ENCODE measurements at regions not wholly inside any gene's neighbourhood (a gene's known extent, or its start where the extent isn't known, plus 50 kb on each side); places are given as distances from the start of the nearest gene placed in this dataset.

GRCh38 chr21:15531986-15532385 lies 197.8 kb upstream of the USP25 start:
- Mint-ChIP-seq H3K27me3 (peaks cover 39% of the 10 kb centered on the region), H3K4me1 (peaks cover 0 to 8% (median 0%) of the 10 kb centered on the region in 4 donors), H3K27ac (no peak overlapping the region), H3K36me3 (no peaks in the 10 kb centered on the region), H3K4me3 (no peak overlapping the region), H3K9me3 (peaks cover 0 to 1% (median 0%) of the 10 kb centered on the region in 7 donors)
- no peak overlapping the region for H3K27ac ChIP-seq (ENCODE audit: insufficient read depth, low read length, poor library complexity, severe bottlenecking)
- H3K36me3 ChIP-seq (ENCODE audit: control insufficient read depth, insufficient read depth, low read length), result no peaks in the 10 kb centered on the region
- no peaks in the 10 kb centered on the region for H3K4me1 ChIP-seq (ENCODE audit: control insufficient read depth, insufficient read depth, low read length, poor library complexity, severe bottlenecking)
- ATAC-seq (ENCODE audit: low read depth in 2 of 2) (no peak), DNase-seq (no peak)
- H3K27me3 ChIP-seq (ENCODE audit: control insufficient read depth, insufficient read depth, low read length), result peaks cover 16% of the 10 kb centered on the region
- no peaks in the 10 kb centered on the region for H3K9me3 ChIP-seq (ENCODE audit: control insufficient read depth in 2 of 2, low read length in 2 of 2)
- H3K4me3 ChIP-seq (ENCODE audit: low read depth, low read length), result no peak overlapping the region

- no peak overlapping the region for H3K27ac Mint-ChIP-seq
- no peak overlapping the region for H3K4me3 ChIP-seq (ENCODE audit: low read depth, low read length)
- H3K27me3 Mint-ChIP-seq, result peaks cover 37% of the 10 kb centered on the region
- no peaks in the 10 kb centered on the region for H3K4me1 ChIP-seq (ENCODE audit: control insufficient read depth, insufficient read depth, low read length, poor library complexity, severe bottlenecking)
- no peak for ATAC-seq (ENCODE audit: low read depth in 2 of 2)
- peaks cover 0 to 1% (median 0%) of the 10 kb centered on the region in 7 donors for H3K9me3 Mint-ChIP-seq
- no peak overlapping the region for H3K27ac ChIP-seq (ENCODE audit: insufficient read depth, low read length, poor library complexity, severe bottlenecking)
- DNase-seq, result no peak
- H3K36me3 Mint-ChIP-seq, result no peaks in the 10 kb centered on the region
- no peak overlapping the region for H3K4me3 Mint-ChIP-seq
- peaks cover 12% of the 10 kb centered on the region for H3K27me3 ChIP-seq (ENCODE audit: control insufficient read depth, insufficient read depth, low read length)
- peaks cover 0 to 8% (median 0%) of the 10 kb centered on the region in 4 donors for H3K4me1 Mint-ChIP-seq
- H3K9me3 ChIP-seq (ENCODE audit: control insufficient read depth in 2 of 2, low read length in 2 of 2), result no peaks in the 10 kb centered on the region
- H3K36me3 ChIP-seq (ENCODE audit: control insufficient read depth, insufficient read depth, low read length), result no peaks in the 10 kb centered on the region
Measured at GRCh38 chr21:15533618-15534017, 196.2 kb upstream of the USP25 start.

DNA sequence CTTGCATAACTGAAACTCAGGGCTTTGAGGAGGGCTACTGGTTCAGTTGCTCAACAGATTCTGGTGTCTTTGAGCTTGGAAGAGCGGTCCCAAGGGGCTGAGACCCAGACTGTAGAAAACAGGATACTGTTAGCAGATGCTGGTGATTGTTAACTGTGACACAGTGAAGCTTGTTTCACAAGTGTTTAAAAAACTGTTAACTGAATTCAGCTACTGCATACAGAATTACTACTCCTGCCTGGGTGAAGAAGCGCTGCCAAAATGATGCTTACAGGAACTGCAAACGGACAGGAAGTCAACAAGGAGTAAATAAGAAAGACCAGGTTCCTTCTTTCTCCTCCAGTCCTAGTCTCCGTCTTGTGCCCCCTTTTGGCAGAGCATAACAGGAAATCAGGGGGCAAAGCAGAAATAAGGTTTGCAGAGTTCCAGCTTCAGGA lies 195.3 kb upstream of the USP25 start:
- H3K27ac ChIP-seq (ENCODE audit: insufficient read depth, low read length, poor library complexity, severe bottlenecking), result no peak overlapping the region
- no peak overlapping the region for H3K4me3 Mint-ChIP-seq
- no peak for ATAC-seq (ENCODE audit: low read depth in 2 of 2)
- H3K4me1 ChIP-seq (ENCODE audit: control insufficient read depth, insufficient read depth, low read length, poor library complexity, severe bottlenecking), result no peaks in the 10 kb centered on the region
- H3K27me3 ChIP-seq (ENCODE audit: control insufficient read depth, insufficient read depth, low read length), result peaks cover 13% of the 10 kb centered on the region
- peaks cover 0 to 1% (median 0%) of the 10 kb centered on the region in 7 donors for H3K9me3 Mint-ChIP-seq
- H3K36me3 ChIP-seq (ENCODE audit: control insufficient read depth, insufficient read depth, low read length), result no peaks in the 10 kb centered on the region
- H3K36me3 Mint-ChIP-seq, result no peaks in the 10 kb centered on the region
- peak overlapping the region in 1 of 3 donors; percentile 9 for H3K27ac Mint-ChIP-seq
- H3K27me3 Mint-ChIP-seq, result peaks cover 34% of the 10 kb centered on the region
- H3K9me3 ChIP-seq (ENCODE audit: control insufficient read depth in 2 of 2, low read length in 2 of 2), result no peaks in the 10 kb centered on the region
- H3K4me1 Mint-ChIP-seq, result peaks cover 0 to 8% (median 0%) of the 10 kb centered on the region in 4 donors
- no peak overlapping the region for H3K4me3 ChIP-seq (ENCODE audit: low read depth, low read length)
- peak in 1 of 3 donors; percentile 1 for DNase-seq

DNA sequence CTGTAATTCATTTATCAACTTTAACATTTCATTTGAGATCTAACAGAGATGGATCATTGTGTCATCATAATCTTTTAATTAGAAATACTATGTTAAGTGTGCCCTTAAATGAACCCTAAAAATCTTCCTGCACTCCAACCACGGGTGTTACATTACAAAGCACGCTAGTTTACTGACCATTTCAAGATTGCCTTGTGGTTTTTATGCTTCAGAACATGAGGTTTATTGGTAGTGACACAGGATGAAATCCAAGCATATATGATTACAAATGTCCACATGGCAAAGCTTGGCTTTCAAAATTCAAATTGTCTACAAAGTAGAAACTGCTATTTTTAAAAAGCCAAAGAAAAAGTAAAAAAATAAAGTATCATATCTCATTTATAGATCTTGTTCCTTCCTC lies 190.4 kb upstream of the USP25 start:
- H3K27me3 ChIP-seq (ENCODE audit: control insufficient read depth, insufficient read depth, low read length), result peaks cover 6% of the 10 kb centered on the region
- H3K27ac Mint-ChIP-seq, result no peak overlapping the region
- H3K9me3 ChIP-seq (ENCODE audit: control insufficient read depth in 2 of 2, low read length in 2 of 2), result no peaks in the 10 kb centered on the region
- no peak overlapping the region for H3K4me3 Mint-ChIP-seq
- H3K27ac ChIP-seq (ENCODE audit: insufficient read depth, low read length, poor library complexity, severe bottlenecking), result no peak overlapping the region
- no peak overlapping the region for H3K4me3 ChIP-seq (ENCODE audit: low read depth, low read length)
- peaks cover 20% of the 10 kb centered on the region for H3K27me3 Mint-ChIP-seq
- ATAC-seq (ENCODE audit: low read depth in 2 of 2) (no peak), DNase-seq (no peak)
- H3K36me3 ChIP-seq (ENCODE audit: control insufficient read depth, insufficient read depth, low read length), result no peaks in the 10 kb centered on the region
- H3K4me1 ChIP-seq (ENCODE audit: control insufficient read depth, insufficient read depth, low read length, poor library complexity, severe bottlenecking), result no peaks in the 10 kb centered on the region
- H3K9me3 Mint-ChIP-seq, result peaks cover 0 to 3% (median 0%) of the 10 kb centered on the region in 7 donors
- H3K36me3 Mint-ChIP-seq, result no peaks in the 10 kb centered on the region
- peaks cover 0 to 4% (median 0%) of the 10 kb centered on the region in 4 donors for H3K4me1 Mint-ChIP-seq

GRCh38 chr21:15543473-15543872 lies 186.3 kb upstream of the USP25 start:
- no peak overlapping the region for H3K4me3 ChIP-seq (ENCODE audit: low read depth, low read length)

DNA sequence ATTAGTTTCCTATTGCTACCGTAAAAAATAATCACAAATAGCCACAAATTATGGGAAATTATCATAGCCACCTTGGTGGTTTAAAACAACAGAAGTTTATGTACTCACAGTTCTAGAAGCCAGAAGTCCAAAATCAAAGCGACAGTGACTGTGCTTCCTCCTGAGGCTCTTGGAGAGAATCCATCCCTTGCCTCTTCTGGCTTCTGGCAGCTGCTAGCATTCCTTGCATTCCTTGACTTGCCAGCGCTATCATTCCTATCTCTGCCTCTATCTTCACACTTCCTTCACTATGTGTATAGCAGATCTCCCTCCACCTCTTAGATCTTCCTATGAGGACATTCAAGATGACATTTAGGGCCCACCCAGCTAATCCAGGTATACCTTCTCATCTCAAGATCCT lies 180.1 kb upstream of the USP25 start:
- H3K4me3 ChIP-seq (ENCODE audit: low read depth, low read length), result no peak overlapping the region
- no peaks in the 10 kb centered on the region for H3K4me1 ChIP-seq (ENCODE audit: control insufficient read depth, insufficient read depth, low read length, poor library complexity, severe bottlenecking)
- Mint-ChIP-seq H3K9me3 (no peaks in the 10 kb centered on the region), H3K4me3 (no peak overlapping the region), H3K4me1 (peaks cover 0 to 10% (median 2%) of the 10 kb centered on the region in 4 donors), H3K27me3 (no peaks in the 10 kb centered on the region), H3K36me3 (no peaks in the 10 kb centered on the region), H3K27ac (no peak overlapping the region)
- no peaks in the 10 kb centered on the region for H3K36me3 ChIP-seq (ENCODE audit: control insufficient read depth, insufficient read depth, low read length)
- ATAC-seq (ENCODE audit: low read depth in 2 of 2), result no peak
- no peaks in the 10 kb centered on the region for H3K9me3 ChIP-seq (ENCODE audit: control insufficient read depth in 2 of 2, low read length in 2 of 2)
- no peak for DNase-seq
- H3K27ac ChIP-seq (ENCODE audit: insufficient read depth, low read length, poor library complexity, severe bottlenecking), result no peak overlapping the region
- no peaks in the 10 kb centered on the region for H3K27me3 ChIP-seq (ENCODE audit: control insufficient read depth, insufficient read depth, low read length)

More at GRCh38 chr21:15543473-15543872, 186.3 kb upstream of the USP25 start:
- no peaks in the 10 kb centered on the region for H3K4me1 ChIP-seq (ENCODE audit: control insufficient read depth, insufficient read depth, low read length, poor library complexity, severe bottlenecking)
- peaks cover 0 to 3% (median 0%) of the 10 kb centered on the region in 7 donors for H3K9me3 Mint-ChIP-seq
- ATAC-seq (ENCODE audit: low read depth in 2 of 2) (no peak), DNase-seq (no peak)
- no peaks in the 10 kb centered on the region for H3K36me3 Mint-ChIP-seq
- H3K4me3 Mint-ChIP-seq, result no peak overlapping the region
- H3K27ac Mint-ChIP-seq, result no peak overlapping the region
- H3K9me3 ChIP-seq (ENCODE audit: control insufficient read depth in 2 of 2, low read length in 2 of 2), result no peaks in the 10 kb centered on the region
- H3K4me1 Mint-ChIP-seq, result no peaks in the 10 kb centered on the region
- peaks cover 2% of the 10 kb centered on the region for H3K27me3 ChIP-seq (ENCODE audit: control insufficient read depth, insufficient read depth, low read length)
- no peak overlapping the region for H3K27ac ChIP-seq (ENCODE audit: insufficient read depth, low read length, poor library complexity, severe bottlenecking)
- peaks cover 6% of the 10 kb centered on the region for H3K27me3 Mint-ChIP-seq
- no peaks in the 10 kb centered on the region for H3K36me3 ChIP-seq (ENCODE audit: control insufficient read depth, insufficient read depth, low read length)

DNA sequence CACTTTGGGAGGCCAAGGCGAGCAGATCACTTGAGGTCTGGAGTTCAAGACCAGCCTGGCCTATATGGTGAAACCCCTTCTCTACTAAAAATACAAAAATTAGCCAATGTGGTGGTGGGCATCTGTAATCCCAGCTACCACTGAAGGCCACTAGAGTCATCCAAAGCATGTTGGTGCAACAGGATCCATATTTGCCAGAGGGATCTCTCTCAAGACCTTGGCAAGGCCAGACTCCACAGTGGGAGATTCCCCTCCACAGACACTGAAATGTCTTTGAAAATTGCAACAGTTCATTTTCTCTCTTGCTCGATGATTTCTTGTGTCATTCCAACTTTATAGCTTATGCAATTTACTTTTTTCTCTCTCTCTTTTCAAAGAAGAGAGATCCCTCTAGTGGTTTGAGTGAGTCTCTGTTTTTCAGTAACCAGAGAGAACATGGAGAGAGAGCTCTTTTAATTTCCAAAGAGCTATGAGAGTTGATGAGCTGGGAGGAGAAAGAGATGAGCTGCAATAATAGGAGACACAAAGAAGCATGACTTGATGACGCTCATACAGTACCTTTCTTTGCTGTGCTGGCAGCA lies 176.8 kb upstream of the USP25 start:
- no peaks in the 10 kb centered on the region for H3K27me3 ChIP-seq (ENCODE audit: control insufficient read depth, insufficient read depth, low read length)
- H3K27ac Mint-ChIP-seq, result peak overlapping the region in 2 of 3 donors; percentile 1 to 21
- H3K4me1 Mint-ChIP-seq, result peaks cover 0 to 10% (median 2%) of the 10 kb centered on the region in 4 donors

DNA sequence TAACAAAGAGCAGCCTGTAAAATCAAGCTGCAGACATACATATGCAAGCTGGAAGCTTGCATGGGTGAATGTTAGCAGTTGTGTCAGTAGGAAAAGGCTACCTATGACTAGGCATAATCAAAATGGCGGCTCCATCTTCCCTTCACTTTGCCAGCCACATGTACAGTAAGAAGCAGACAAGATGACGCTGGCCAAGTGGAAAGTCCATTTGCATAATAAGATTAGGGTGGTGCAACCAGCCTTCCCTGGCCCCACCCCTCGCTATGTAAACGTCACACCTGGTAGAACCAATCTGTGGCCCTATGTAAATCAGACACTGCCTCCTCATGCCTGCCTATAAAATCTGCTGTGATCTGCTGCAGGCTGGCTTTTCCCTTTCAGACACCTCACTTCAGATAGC lies 171.9 kb upstream of the USP25 start:
- H3K9me3 Mint-ChIP-seq, result peaks cover 0 to 3% (median 0%) of the 10 kb centered on the region in 7 donors

More for the DNA sequence above, 176.8 kb upstream of the USP25 start:
- peaks cover 0 to 3% (median 0%) of the 10 kb centered on the region in 7 donors for H3K9me3 Mint-ChIP-seq
- DNase-seq (peak in 2 of 3 donors; percentile 2 to 34), ATAC-seq (ENCODE audit: low read depth in 2 of 2) (no peak)
- Histone ChIP-seq H3K36me3 (ENCODE audit: control insufficient read depth, insufficient read depth, low read length) (no peaks in the 10 kb centered on the region), H3K9me3 (ENCODE audit: control insufficient read depth in 2 of 2, low read length in 2 of 2) (no peaks in the 10 kb centered on the region), H3K4me1 (ENCODE audit: control insufficient read depth, insufficient read depth, low read length, poor library complexity, severe bottlenecking) (no peaks in the 10 kb centered on the region), H3K27ac (ENCODE audit: insufficient read depth, low read length, poor library complexity, severe bottlenecking) (no peak overlapping the region), H3K4me3 (ENCODE audit: low read depth, low read length) (no peak overlapping the region)
- H3K36me3 Mint-ChIP-seq, result no peaks in the 10 kb centered on the region
- H3K4me3 Mint-ChIP-seq, result no peak overlapping the region
- no peaks in the 10 kb centered on the region for H3K27me3 Mint-ChIP-seq

More for the DNA sequence above, 171.9 kb upstream of the USP25 start:
- Histone ChIP-seq H3K36me3 (ENCODE audit: control insufficient read depth, insufficient read depth, low read length) (no peaks in the 10 kb centered on the region), H3K4me3 (ENCODE audit: low read depth, low read length) (no peak overlapping the region), H3K27me3 (ENCODE audit: control insufficient read depth, insufficient read depth, low read length) (no peaks in the 10 kb centered on the region), H3K4me1 (ENCODE audit: control insufficient read depth, insufficient read depth, low read length, poor library complexity, severe bottlenecking) (no peaks in the 10 kb centered on the region), H3K9me3 (ENCODE audit: control insufficient read depth in 2 of 2, low read length in 2 of 2) (no peaks in the 10 kb centered on the region), H3K27ac (ENCODE audit: insufficient read depth, low read length, poor library complexity, severe bottlenecking) (no peak overlapping the region)
- Mint-ChIP-seq H3K27me3 (peaks cover 6% of the 10 kb centered on the region), H3K27ac (no peak overlapping the region), H3K4me3 (no peak overlapping the region), H3K4me1 (peaks cover 0 to 2% (median under 1%) of the 10 kb centered on the region in 4 donors), H3K36me3 (no peaks in the 10 kb centered on the region)
- ATAC-seq (ENCODE audit: low read depth in 2 of 2) (no peak), DNase-seq (no peak)

Measured in CD4-positive, CD25-positive, alpha-beta regulatory T cell (primary cell).